Activated CD8-positive, alpha-beta T cell treated with anti-CD3 and anti-CD28 coated beads for 36 hours (primary cell): ENCODE measurements at regions not wholly inside any gene's neighbourhood (a gene's known extent, or its start where the extent isn't known, plus 50 kb on each side); places are given as distances from the start of the nearest gene placed in this dataset.
"Not testable (repeated sequence)": the region's sequence is repeated elsewhere in the genome, so short reads cannot be mapped to it uniquely, and the experiment has no call there.

Experiments
- ATAC-seq: fragments of 200-7000 bp; cut with Tn5 transposase; one replicate; pipeline ENCODE4 v1.10.0; 2021; ENCODE audit warnings: mild to moderate bottlenecking, moderate library complexity
- CTCF ChIA-PET: fragments of 350-600 bp; sonication (Branson Sonifier 250); formaldehyde crosslinking; loops from one replicate; lab custom pipeline; 2021; ENCODE audit warnings: antibody characterized with exemption; lab: Charles Lee
- POLR2A ChIA-PET: fragments of 350-600 bp; sonication (Branson Sonifier 250); formaldehyde crosslinking; loops from one replicate; lab custom pipeline; 2021; ENCODE audit warnings: antibody characterized with exemption; lab: Charles Lee
- DNase-seq: peaks from one replicate; pipeline ENCODE4 v3.0.0-alpha.2; 2020
- H3K27ac Mint-ChIP-seq: one replicate; pipeline ENCODE4 v1.8.0; 2021; ENCODE audit warnings: mild to moderate bottlenecking, mixed read lengths
- H3K27me3 Mint-ChIP-seq: one replicate; pipeline ENCODE4 v1.8.0; 2021; ENCODE audit warnings: mixed read lengths
- H3K36me3 Mint-ChIP-seq: one replicate; pipeline ENCODE4 v1.8.0; 2021; ENCODE audit warnings: low read depth, mixed read lengths
- H3K4me1 Mint-ChIP-seq: one replicate; pipeline ENCODE4 v1.8.0; 2021; ENCODE audit warnings: low read depth, mixed read lengths
- H3K4me3 Mint-ChIP-seq: one replicate; pipeline ENCODE4 v1.8.0; 2021; ENCODE audit warnings: mild to moderate bottlenecking, moderate library complexity, mixed read lengths
- H3K9me3 Mint-ChIP-seq: one replicate; pipeline ENCODE4 v1.8.0; 2021; ENCODE audit warnings: mixed read lengths
- CTCF ChIP-seq: fragments of 200-600 bp; IDR thresholded peaks from one replicate; pipeline ENCODE4 v1.8.0; 2022; ENCODE audit warnings: antibody characterized with exemption, mild to moderate bottlenecking
- intact Hi-C: fragments of 100-400 bp; cut with micrococcal nuclease; formaldehyde crosslinking; loops from one replicate; pipeline ENCODE4 v1.10.0; 2022

- H3K27ac Mint-ChIP-seq = no peak overlapping the region
- peaks cover 16% of the 10 kb centered on the region for H3K4me1 Mint-ChIP-seq
- TF ChIP-seq CTCF = no peak
- H3K4me3 Mint-ChIP-seq = no peak overlapping the region
- ChIA-PET POLR2A (interaction anchor here (1.2 to 1.4 kb wide), 3 partner anchors 10 to 30 kb away, joined by 3 to 4 read pairs (median 3); no protein-coding TSS in a partner anchor), CTCF (interaction anchor here (0.7 to 1.5 kb wide), 2 partner anchors 10 to 61 kb away, joined by 3 read pairs; no protein-coding TSS in a partner anchor)
- intact Hi-C loops = no loop called here
- H3K36me3 Mint-ChIP-seq = peaks cover 40% of the 10 kb centered on the region
- peaks cover 2% of the 10 kb centered on the region for H3K9me3 Mint-ChIP-seq
- no peaks in the 10 kb centered on the region for H3K27me3 Mint-ChIP-seq
- ATAC-seq (no peak), DNase-seq (no peak)
These were observed 84.6 kb downstream of the VCPKMT start for GRCh38 chr14:50031602-50032313.

GRCh38 chr14:50032462-50033167, 83.8 kb downstream of the VCPKMT start:
- peaks cover 22% of the 10 kb centered on the region for H3K4me1 Mint-ChIP-seq
- ChIA-PET CTCF (interaction anchor here (0.7 kb wide), 1 partner anchor 61 kb away, joined by 3 read pairs; no protein-coding TSS in a partner anchor), POLR2A (interaction anchor here (1.2 to 1.4 kb wide), 2 partner anchors 11 to 29 kb away, joined by 3 read pairs; no protein-coding TSS in a partner anchor)
- H3K9me3 Mint-ChIP-seq, ATAC-seq, H3K4me3 Mint-ChIP-seq, H3K27me3 Mint-ChIP-seq, DNase-seq, intact Hi-C loops, H3K27ac Mint-ChIP-seq: not testable (repeated sequence)
- H3K36me3 Mint-ChIP-seq = peaks cover 46% of the 10 kb centered on the region

GRCh38 chr14:50035214-50035613, 81.2 kb downstream of the VCPKMT start:
- Mint-ChIP-seq H3K36me3 (peaks cover 50% of the 10 kb centered on the region), H3K27ac (no peak overlapping the region), H3K9me3 (peaks cover 2% of the 10 kb centered on the region), H3K4me1 (peaks cover 47% of the 10 kb centered on the region), H3K27me3 (no peaks in the 10 kb centered on the region), H3K4me3 (no peak overlapping the region)
- ATAC-seq (no peak), DNase-seq (no peak)
- POLR2A ChIA-PET = interaction anchor here (2.7 kb wide), 1 partner anchor 173 kb away, joined by 9 read pairs; no protein-coding TSS in a partner anchor
- TF ChIP-seq CTCF = no peak
- CTCF ChIA-PET = interaction anchor here (1.4 kb wide), 1 partner anchor 10 kb away, joined by 4 read pairs; no protein-coding TSS in a partner anchor
- intact Hi-C loops = no loop called here

GRCh38 chr14:50036211-50036610, 80.2 kb downstream of the VCPKMT start:
- H3K36me3 Mint-ChIP-seq = peaks cover 45% of the 10 kb centered on the region
- CTCF ChIA-PET = interaction anchor here (1.3 kb wide), 1 partner anchor 156 kb away, joined by 4 read pairs; no protein-coding TSS in a partner anchor

More at GRCh38 chr14:50036211-50036610, 80.2 kb downstream of the VCPKMT start:
- POLR2A ChIA-PET = interaction anchor here (0.6 to 7.4 kb wide), 7 partner anchors 10 to 636 kb away, joined by 3 to 111 read pairs (median 4); no protein-coding TSS in a partner anchor
- peaks cover under 1% of the 10 kb centered on the region for H3K9me3 Mint-ChIP-seq
- no peak overlapping the region for H3K4me3 Mint-ChIP-seq
- no peak for ATAC-seq
- intact Hi-C loops = no loop called here
- H3K27ac Mint-ChIP-seq = no peak overlapping the region
- H3K4me1 Mint-ChIP-seq = peaks cover 54% of the 10 kb centered on the region
- no peak for DNase-seq
- H3K27me3 Mint-ChIP-seq = no peaks in the 10 kb centered on the region
- TF ChIP-seq CTCF = no peak
